Islet of Langerhans (tissue), 1 donor: ENCODE measurements at regions not wholly inside any gene's neighbourhood (a gene's known extent, or its start where the extent isn't known, plus 50 kb on each side); places are given as distances from the start of the nearest gene placed in this dataset.
"Not testable (repeated sequence)": the region's sequence is repeated elsewhere in the genome, so short reads cannot be mapped to it uniquely, and the experiment has no call there.

Experiments
- FAIRE-seq: peaks from one replicate; lab custom pipeline; 2011; peaks lifted over from hg19 to GRCh38; lab: Jason Lieb, UNC

- FAIRE-seq = no peak
These were observed 97.3 kb upstream of the DPT start for GRCh38 chr1:168826269-168826668.

GRCh38 chr1:168827557-168827956, 98.6 kb upstream of the DPT start:
- no peak for FAIRE-seq

- no peak for FAIRE-seq
These were observed 100.9 kb upstream of the DPT start for GRCh38 chr1:168829876-168830275.

- no peak for FAIRE-seq
These were observed 101.6 kb upstream of the DPT start for GRCh38 chr1:168830562-168830961.

- FAIRE-seq = no peak
These were observed 103.7 kb upstream of the DPT start for GRCh38 chr1:168832661-168833060.

GRCh38 chr1:168833362-168833761, 104.4 kb upstream of the DPT start:
- FAIRE-seq = no peak

GRCh38 chr1:168833801-168834224, 104.8 kb upstream of the DPT start:
- FAIRE-seq = no peak

- FAIRE-seq = peak; percentile 56
These were observed 105.3 kb upstream of the DPT start for GRCh38 chr1:168834225-168834872.

GRCh38 chr1:168835176-168835575, 106.2 kb upstream of the DPT start:
- FAIRE-seq = peak; percentile 17

GRCh38 chr1:168835791-168836190, 106.8 kb upstream of the DPT start:
- no peak for FAIRE-seq

- FAIRE-seq = no peak
These were observed 107.5 kb upstream of the DPT start for GRCh38 chr1:168836469-168836868.

GRCh38 chr1:168837230-168837629, 108.2 kb upstream of the DPT start:
- not testable (repeated sequence) for FAIRE-seq

GRCh38 chr1:168842306-168842705, 113.3 kb upstream of the DPT start:
- FAIRE-seq = no peak

- no peak for FAIRE-seq
These were observed 113.9 kb upstream of the DPT start for GRCh38 chr1:168842916-168843315.

GRCh38 chr1:168843401-168843800, 114.4 kb upstream of the DPT start:
- FAIRE-seq = no peak

GRCh38 chr1:168843950-168844349, 114.9 kb upstream of the DPT start:
- no peak for FAIRE-seq

GRCh38 chr1:168845140-168845539, 116.1 kb upstream of the DPT start:
- FAIRE-seq = no peak

- no peak for FAIRE-seq
These were observed 119.0 kb upstream of the DPT start for GRCh38 chr1:168848051-168848450.

GRCh38 chr1:168861421-168862004, 132.5 kb upstream of the DPT start:
- no peak for FAIRE-seq

- no peak for FAIRE-seq
These were observed 134.8 kb upstream of the DPT start for GRCh38 chr1:168863772-168864171.

- no peak for FAIRE-seq
These were observed 135.3 kb upstream of the DPT start for GRCh38 chr1:168864266-168864665.

GRCh38 chr1:168865850-168866620, 137.0 kb upstream of the DPT start:
- no peak for FAIRE-seq

- FAIRE-seq = no peak
These were observed 139.1 kb upstream of the DPT start for GRCh38 chr1:168867941-168868634.
